ENCODE measurements at regions not wholly inside any gene's neighbourhood (a gene's known extent, or its start where the extent isn't known, plus 50 kb on each side); places are given as distances from the start of the nearest gene placed in this dataset.
A peak's percentile ranks its signal among the peaks of the same experiment; 100 is the strongest.

GRCh38 chr2:41933046-41933420 is 114.8 kb upstream of the PKDCC start:
- Histone ChIP-seq H3K9me3 (ENCODE audit: control insufficient read depth in 4 of 4, low read length in 3 of 4) (no peaks in the 10 kb centered on the region), H3K36me3 (ENCODE audit: control insufficient read depth in 4 of 4, insufficient read depth in 3 of 4, low read depth in 1 of 4, low read length in 3 of 4) (no peaks in the 10 kb centered on the region), H3K4me1 (ENCODE audit: control insufficient read depth in 4 of 4, insufficient read depth in 4 of 4, low read length in 3 of 4) (no peaks in the 10 kb centered on the region), H3K27ac (ENCODE audit: low read depth in 1 of 2, low read length in 2 of 2) (peak overlapping the region; percentile 14 to 21), H3K27me3 (ENCODE audit: control insufficient read depth in 4 of 4, insufficient read depth in 4 of 4, low read length in 3 of 4) (no peaks in the 10 kb centered on the region), H3K4me3 (ENCODE audit: low read depth in 1 of 3, low read length in 3 of 3) (no peak overlapping the region), H3K9ac (ENCODE audit: low read depth in 1 of 2, low read length in 2 of 2) (no peak overlapping the region)
- no peak for DNase-seq (ENCODE audit: low spot score)
- TF ChIP-seq YY1 (IDR thresholded peaks at IDR 0.05) (no peak), MAX (IDR thresholded peaks at IDR 0.05) (no peak), TAF1 (conservative IDR thresholded peaks at IDR 0.05) (no peak), RAD21 (IDR thresholded peaks at IDR 0.05) (no peak), JUND (IDR thresholded peaks at IDR 0.05) (no peak), HNF4A (conservative IDR thresholded peaks at IDR 0.05) (no peak), ZBTB33 (IDR thresholded peaks at IDR 0.05) (no peak), SP1 (IDR thresholded peaks at IDR 0.05) (no peak), FOXA2 (IDR thresholded peaks at IDR 0.05) (no peak), CTCF (IDR thresholded peaks at IDR 0.05; ENCODE audit: low read depth, low read length, missing input control) (no peak), NR2F2 (IDR thresholded peaks at IDR 0.05) (no peak), FOXA1 (IDR thresholded peaks at IDR 0.05) (no peak), REST (IDR thresholded peaks at IDR 0.05) (no peak), RXRA (IDR thresholded peaks at IDR 0.05) (no peak), ATF3 (IDR thresholded peaks at IDR 0.05) (no peak), EGR1 (IDR thresholded peaks at IDR 0.05; ENCODE audit: low read depth in 2 of 2) (no peak), GABPA (IDR thresholded peaks at IDR 0.05 in 1 of 2, conservative IDR thresholded peaks at IDR 0.05 in 1 of 2) (no peak), HNF4G (IDR thresholded peaks at IDR 0.05) (no peak)
- 78% methylated on average over 3 of the region's 3 CpGs for WGBS
